ENCODE measurements at regions not wholly inside any gene's neighbourhood (a gene's known extent, or its start where the extent isn't known, plus 50 kb on each side); places are given as distances from the start of the nearest gene placed in this dataset.

- TF ChIP-seq, protein P1, sequence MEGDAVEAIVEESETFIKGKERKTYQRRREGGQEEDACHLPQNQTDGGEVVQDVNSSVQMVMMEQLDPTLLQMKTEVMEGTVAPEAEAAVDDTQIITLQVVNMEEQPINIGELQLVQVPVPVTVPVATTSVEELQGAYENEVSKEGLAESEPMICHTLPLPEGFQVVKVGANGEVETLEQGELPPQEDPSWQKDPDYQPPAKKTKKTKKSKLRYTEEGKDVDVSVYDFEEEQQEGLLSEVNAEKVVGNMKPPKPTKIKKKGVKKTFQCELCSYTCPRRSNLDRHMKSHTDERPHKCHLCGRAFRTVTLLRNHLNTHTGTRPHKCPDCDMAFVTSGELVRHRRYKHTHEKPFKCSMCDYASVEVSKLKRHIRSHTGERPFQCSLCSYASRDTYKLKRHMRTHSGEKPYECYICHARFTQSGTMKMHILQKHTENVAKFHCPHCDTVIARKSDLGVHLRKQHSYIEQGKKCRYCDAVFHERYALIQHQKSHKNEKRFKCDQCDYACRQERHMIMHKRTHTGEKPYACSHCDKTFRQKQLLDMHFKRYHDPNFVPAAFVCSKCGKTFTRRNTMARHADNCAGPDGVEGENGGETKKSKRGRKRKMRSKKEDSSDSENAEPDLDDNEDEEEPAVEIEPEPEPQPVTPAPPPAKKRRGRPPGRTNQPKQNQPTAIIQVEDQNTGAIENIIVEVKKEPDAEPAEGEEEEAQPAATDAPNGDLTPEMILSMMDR (conservative IDR thresholded peaks at IDR 0.05; ENCODE audit: low read depth in 2 of 2): no peak
- TF ChIP-seq EZH2 (IDR thresholded peaks at IDR 0.05; ENCODE audit: low read depth, unreplicated experiment) (no peak), REST (IDR thresholded peaks at IDR 0.05; ENCODE audit: unreplicated experiment) (no peak), ZNF114 (CRISPR knock-in tag; IDR thresholded peaks at IDR 0.05) (no peak), CREB1 (CRISPR knock-in tag; IDR thresholded peaks at IDR 0.05; ENCODE audit: low read depth) (no peak), NANOG (IDR thresholded peaks at IDR 0.05; ENCODE audit: borderline replicate concordance) (peak; percentile 58; the same call in 1 of the 2 replicates), POLR2AphosphoS5 (IDR thresholded peaks at IDR 0.05; ENCODE audit: low read depth) (peak; percentile 39; the same call in 1 of the 2 replicates), EZH2phosphoT487 (IDR thresholded peaks at IDR 0.05; ENCODE audit: unreplicated experiment) (no peak)
Measured at GRCh38 chr2:14330884-14331283, 301.6 kb upstream of the LRATD1 start.
